Dedifferentiated amniotic fluid mesenchymal stem cell (primary cell): ENCODE measurements at regions not wholly inside any gene's neighbourhood (a gene's known extent, or its start where the extent isn't known, plus 50 kb on each side); places are given as distances from the start of the nearest gene placed in this dataset.
"Not testable (repeated sequence)": the region's sequence is repeated elsewhere in the genome, so short reads cannot be mapped to it uniquely, and the experiment has no call there.

Experiments
- DNase-seq: peaks from one replicate; pipeline ENCODE4 v3.0.0-alpha.2; 2016; ENCODE audit errors: extremely low spot score

GRCh38 chr7:106345421-106346166 is 60.8 kb upstream of the NAMPT start:
- peak; percentile 15 for DNase-seq

- DNase-seq, result peak; percentile 8
These were observed 60.1 kb upstream of the NAMPT start for GRCh38 chr7:106344861-106345260.

- DNase-seq, result peak; percentile 10
These were observed 59.4 kb upstream of the NAMPT start for GRCh38 chr7:106344211-106344610.

- not testable (repeated sequence) for DNase-seq
These were observed 57.3 kb upstream of the NAMPT start for GRCh38 chr7:106342049-106342448.

- DNase-seq, result not testable (repeated sequence)
These were observed 55.4 kb upstream of the NAMPT start for GRCh38 chr7:106340247-106340596.

- no peak for DNase-seq
These were observed 54.9 kb upstream of the NAMPT start for GRCh38 chr7:106339513-106340246.

GRCh38 chr7:106337754-106338153 is 53.0 kb upstream of the NAMPT start:
- no peak for DNase-seq

- no peak for DNase-seq
These were observed 51.0 kb upstream of the NAMPT start for GRCh38 chr7:106335814-106336213.
